Endothelial cell of umbilical vein (primary cell): ENCODE measurements at regions not wholly inside any gene's neighbourhood (a gene's known extent, or its start where the extent isn't known, plus 50 kb on each side); places are given as distances from the start of the nearest gene placed in this dataset.

Experiments
- BruUV-seq: library from RNA; stranded (reverse); fragments of 400-500 nt; replicated peaks from 2 replicates; lab custom pipeline; 2021; lab: Mats Ljungman, UMichigan
- CTCF ChIA-PET: fragments of 300-600, 350-600 bp; sonication (Branson Sonifier 250); formaldehyde crosslinking; loops from one replicate; lab custom pipeline; 2021; ENCODE audit warnings: antibody characterized with exemption, inconsistent platforms; lab: Charles Lee
- POLR2A ChIA-PET: fragments of 300-600, 350-600 bp; sonication (Branson Sonifier 250); formaldehyde crosslinking; loops from one replicate; lab custom pipeline; 2021; ENCODE audit warnings: antibody characterized with exemption, inconsistent platforms; lab: Charles Lee
- DNase-seq: peaks from one replicate; pipeline ENCODE4 v3.0.0-alpha.2; 2011; ENCODE audit warnings: low read depth, low spot score
- FAIRE-seq: peaks from 2 replicates; lab custom pipeline; 2011; peaks lifted over from hg19 to GRCh38; lab: Jason Lieb, UNC
- H2AFZ ChIP-seq: 2 replicates; pipeline ENCODE4 v1.6.0; 2012; ENCODE audit warnings: low read depth, low read length, control low read depth, inconsistent platforms
- H3K27ac ChIP-seq: 2 replicates; pipeline ENCODE4 v1.5.1; 2011; ENCODE audit warnings: low read depth, mild to moderate bottlenecking, control low read depth, low read length, moderate library complexity; ENCODE audit not compliant: insufficient read depth
- H3K27me3 ChIP-seq, 2 experiments: 2 replicates each; pipeline versions ENCODE4 v1.6.0 to v1.6.1; 2011; ENCODE audit warnings: low read length in 2 of 2, mixed read lengths in 1 of 2; ENCODE audit not compliant: control insufficient read depth in 2 of 2, insufficient read depth in 2 of 2
- H3K36me3 ChIP-seq, 2 experiments: 2 replicates in 1 of 2; 3 replicates in 1 of 2; pipeline ENCODE4 v1.5.1; 2011; ENCODE audit warnings: low read length in 2 of 2, mild to moderate bottlenecking in 1 of 2, moderate library complexity in 1 of 2; ENCODE audit not compliant: control insufficient read depth in 2 of 2, insufficient read depth in 2 of 2; ENCODE audit errors: extremely low read depth in 1 of 2
- H3K4me1 ChIP-seq: 3 replicates; pipeline ENCODE4 v1.5.1; 2011; ENCODE audit warnings: mild to moderate bottlenecking, low read length; ENCODE audit not compliant: control insufficient read depth, insufficient read depth; ENCODE audit errors: extremely low read depth
- H3K4me2 ChIP-seq: 2 replicates; pipeline ENCODE4 v1.6.1; 2011; ENCODE audit warnings: low read length, control low read depth, mixed read lengths; ENCODE audit not compliant: insufficient read depth
- H3K4me3 ChIP-seq, 3 experiments: fragments of 200-600 bp in 1 of 3; sonication (generic), shearing (Covaris generic) in 1 of 3; replicated peaks in 1 of 3; 2 replicates each; pipeline ENCODE4 v1.5.1; 2011 to 2016; ENCODE audit warnings: control low read depth in 3 of 3, low read length in 3 of 3, mild to moderate bottlenecking in 2 of 3, inconsistent platforms in 1 of 3, low read depth in 1 of 3, moderate library complexity in 1 of 3; ENCODE audit not compliant: insufficient read depth in 1 of 3
- H3K79me2 ChIP-seq: 2 replicates; pipeline ENCODE4 v1.6.0; 2012; ENCODE audit warnings: low read length, inconsistent platforms; ENCODE audit not compliant: control insufficient read depth, insufficient read depth
- H3K9ac ChIP-seq: replicated peaks from 2 replicates; pipeline ENCODE3; 2011; ENCODE audit warnings: low read length, control low read depth; ENCODE audit not compliant: insufficient read depth; ENCODE audit errors: extremely low read depth
- H3K9me1 ChIP-seq: replicated peaks from 3 replicates; pipeline ENCODE4 v1.6.0; 2011; ENCODE audit warnings: mild to moderate bottlenecking, low read length; ENCODE audit not compliant: control insufficient read depth, insufficient read depth; ENCODE audit errors: extremely low read depth
- H3K9me3 ChIP-seq: replicated peaks from 2 replicates; pipeline ENCODE4 v1.5.1; 2012; ENCODE audit warnings: low read length, inconsistent platforms; ENCODE audit not compliant: control insufficient read depth, insufficient read depth
- H4K20me1 ChIP-seq: replicated peaks from 2 replicates; pipeline ENCODE3; 2011; ENCODE audit warnings: mild to moderate bottlenecking, low read length; ENCODE audit not compliant: control insufficient read depth, insufficient read depth; ENCODE audit errors: extremely low read depth
- EZH2 ChIP-seq: IDR thresholded peaks from 2 replicates; pipeline ENCODE4 v1.6.1; 2012; ENCODE audit warnings: borderline replicate concordance, low read depth, mild to moderate bottlenecking, moderate library complexity, low read length, inconsistent platforms; ENCODE audit not compliant: severe bottlenecking
- FOS ChIP-seq: IDR thresholded peaks from 2 replicates; pipeline ENCODE4 v1.6.1; 2011; ENCODE audit warnings: mild to moderate bottlenecking, low read length, moderate library complexity, borderline replicate concordance; ENCODE audit not compliant: insufficient read depth
- GATA2 ChIP-seq: IDR thresholded peaks from 2 replicates; pipeline ENCODE4 v1.7.0; 2011; ENCODE audit warnings: low read depth, mild to moderate bottlenecking, moderate library complexity, mixed read lengths, low read length; ENCODE audit not compliant: insufficient read length, insufficient read depth
- JUN ChIP-seq: IDR thresholded peaks from 2 replicates; pipeline ENCODE4 v1.6.1; 2011; ENCODE audit warnings: borderline replicate concordance, low read depth; ENCODE audit not compliant: insufficient read length, insufficient read depth
- MYC ChIP-seq: IDR thresholded peaks from one replicate; pipeline ENCODE4 v1.6.1; 2011; ENCODE audit warnings: mild to moderate bottlenecking, low read depth, low read length
- POLR2A ChIP-seq: IDR thresholded peaks from 2 replicates; pipeline ENCODE4 v1.6.1; 2012; ENCODE audit warnings: low read depth, mild to moderate bottlenecking, control low read depth, low read length
- POLR2AphosphoS5 ChIP-seq: IDR thresholded peaks from 2 replicates; pipeline ENCODE4 v1.6.1; 2012; ENCODE audit warnings: low read depth, mild to moderate bottlenecking, control low read depth, low read length, moderate library complexity; ENCODE audit not compliant: insufficient read depth
- dilution Hi-C: fragments of 300-500 bp; cut with MboI; formaldehyde crosslinking; loops from one replicate; pipeline ENCODE4 v1.15.0; 2019; ENCODE audit warnings: low sequenced_read_pairs; ENCODE audit not compliant: extremely low pct_ligation_motif_present
- intact Hi-C: fragments of 100-400 bp; cut with micrococcal nuclease; formaldehyde crosslinking; loops from one replicate; pipeline ENCODE4 v1.10.0; 2022
- TF ChIP-seq, protein P1 (sequence below), 2 donors: IDR thresholded peaks; 1 replicate in 1 of 2; 2 replicates in 1 of 2; pipeline ENCODE4 v1.5.1; 2011; ENCODE audit warnings: low read length in 2 of 2, mild to moderate bottlenecking in 2 of 2, moderate library complexity in 2 of 2, control low read depth in 1 of 2, inconsistent platforms in 1 of 2, low read depth in 1 of 2; ENCODE audit not compliant: insufficient read depth in 1 of 2; ENCODE audit errors: extremely low read depth in 1 of 2
- TF ChIP-seq, protein P2 (sequence below): IDR thresholded peaks from 2 replicates; pipeline ENCODE4 v1.6.1; 2011; ENCODE audit not compliant: insufficient read depth, insufficient read length

DNA sequence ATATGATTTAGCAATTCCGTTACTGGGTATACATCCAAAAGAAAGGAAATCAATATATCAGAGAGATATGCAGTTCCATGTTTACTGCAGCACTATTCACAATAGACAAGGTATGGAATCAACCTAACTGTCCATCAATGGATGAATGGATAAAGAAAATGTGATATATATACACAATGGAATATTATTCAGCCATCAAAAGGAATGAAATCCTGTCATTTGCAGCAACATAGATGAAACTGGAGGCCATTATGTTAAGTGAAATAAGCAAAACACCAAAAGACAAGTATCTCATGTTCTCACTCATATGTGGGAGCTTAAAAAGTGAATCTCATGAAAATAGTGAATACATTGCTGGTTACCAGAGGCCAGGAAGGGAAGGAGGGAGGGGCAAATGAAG, 390.8 kb downstream of the ZFHX3 start:
- FAIRE-seq, result no peak
- CTCF ChIA-PET, result no interaction called here
- POLR2A ChIA-PET, result no interaction called here
- H3K9me3 ChIP-seq, result no peaks in the 10 kb centered on the region
- no peak for DNase-seq
- no peaks in the 10 kb centered on the region for H3K4me1 ChIP-seq
- H3K9ac ChIP-seq, result no peak overlapping the region
- H3K9me1 ChIP-seq, result no peaks in the 10 kb centered on the region
- H3K27me3 ChIP-seq, result no peaks in the 10 kb centered on the region
- no peak overlapping the region for H3K27ac ChIP-seq
- intact Hi-C loops, result no loop called here
- H3K4me3 ChIP-seq, result no peak overlapping the region
- no peaks in the 10 kb centered on the region for H3K79me2 ChIP-seq
- H2AFZ ChIP-seq, result no peak overlapping the region
- no peaks in the 10 kb centered on the region for H4K20me1 ChIP-seq
- no TSS peak for BruUV-seq
- TF ChIP-seq MYC (no peak), POLR2AphosphoS5 (no peak), EZH2 (no peak), JUN (no peak), POLR2A (no peak), GATA2 (no peak), FOS (no peak)
- TF ChIP-seq, protein P1, sequence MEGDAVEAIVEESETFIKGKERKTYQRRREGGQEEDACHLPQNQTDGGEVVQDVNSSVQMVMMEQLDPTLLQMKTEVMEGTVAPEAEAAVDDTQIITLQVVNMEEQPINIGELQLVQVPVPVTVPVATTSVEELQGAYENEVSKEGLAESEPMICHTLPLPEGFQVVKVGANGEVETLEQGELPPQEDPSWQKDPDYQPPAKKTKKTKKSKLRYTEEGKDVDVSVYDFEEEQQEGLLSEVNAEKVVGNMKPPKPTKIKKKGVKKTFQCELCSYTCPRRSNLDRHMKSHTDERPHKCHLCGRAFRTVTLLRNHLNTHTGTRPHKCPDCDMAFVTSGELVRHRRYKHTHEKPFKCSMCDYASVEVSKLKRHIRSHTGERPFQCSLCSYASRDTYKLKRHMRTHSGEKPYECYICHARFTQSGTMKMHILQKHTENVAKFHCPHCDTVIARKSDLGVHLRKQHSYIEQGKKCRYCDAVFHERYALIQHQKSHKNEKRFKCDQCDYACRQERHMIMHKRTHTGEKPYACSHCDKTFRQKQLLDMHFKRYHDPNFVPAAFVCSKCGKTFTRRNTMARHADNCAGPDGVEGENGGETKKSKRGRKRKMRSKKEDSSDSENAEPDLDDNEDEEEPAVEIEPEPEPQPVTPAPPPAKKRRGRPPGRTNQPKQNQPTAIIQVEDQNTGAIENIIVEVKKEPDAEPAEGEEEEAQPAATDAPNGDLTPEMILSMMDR (IDR thresholded peaks at IDR 0.05; ENCODE audit: extremely low read depth in 1 of 2, insufficient read depth in 1 of 2, low read depth in 1 of 2, low read length in 2 of 2), result no peak
- TF ChIP-seq, protein P2, sequence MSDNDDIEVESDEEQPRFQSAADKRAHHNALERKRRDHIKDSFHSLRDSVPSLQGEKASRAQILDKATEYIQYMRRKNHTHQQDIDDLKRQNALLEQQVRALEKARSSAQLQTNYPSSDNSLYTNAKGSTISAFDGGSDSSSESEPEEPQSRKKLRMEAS, result no peak
- H3K36me3 ChIP-seq, result no peaks in the 10 kb centered on the region
- dilution Hi-C loops, result no loop called here
- H3K4me2 ChIP-seq, result no peak overlapping the region
